HG03520 (cell line): ENCODE measurements at regions not wholly inside any gene's neighbourhood (a gene's known extent, or its start where the extent isn't known, plus 50 kb on each side); places are given as distances from the start of the nearest gene placed in this dataset.

Source experiments
- ATAC-seq: cut with Tn5 transposase; IDR thresholded peaks from one replicate; pipeline ENCODE4 v1.9.1; 2021; ENCODE audit warnings: mild to moderate bottlenecking, moderate library complexity; ENCODE audit not compliant: unreplicated experiment

GRCh38 chr16:49216593-49216992, 65.0 kb downstream of the CBLN1 start:
- ATAC-seq, result no peak

GRCh38 chr16:49213594-49213993, 68.0 kb downstream of the CBLN1 start:
- ATAC-seq, result no peak

GRCh38 chr16:49204191-49204590, 77.4 kb downstream of the CBLN1 start:
- ATAC-seq, result no peak

GRCh38 chr16:49203361-49203760, 78.3 kb downstream of the CBLN1 start:
- no peak for ATAC-seq

- no peak for ATAC-seq
Observed at GRCh38 chr16:49201118-49201517, 80.5 kb downstream of the CBLN1 start.

- no peak for ATAC-seq
Observed at GRCh38 chr16:49200223-49200820, 81.3 kb downstream of the CBLN1 start.

GRCh38 chr16:49195237-49195548, 86.4 kb downstream of the CBLN1 start:
- no peak for ATAC-seq

GRCh38 chr16:49194537-49195236, 87.0 kb downstream of the CBLN1 start:
- ATAC-seq, result no peak

- ATAC-seq, result no peak
Observed at GRCh38 chr16:49193596-49193995, 88.0 kb downstream of the CBLN1 start.

- ATAC-seq, result no peak
Observed at GRCh38 chr16:49189286-49189685, 92.4 kb downstream of the CBLN1 start.

- ATAC-seq, result peak; percentile 44
Observed at GRCh38 chr16:49183911-49184310, 97.7 kb downstream of the CBLN1 start.

GRCh38 chr16:49181791-49182518, 99.7 kb downstream of the CBLN1 start:
- no peak for ATAC-seq

GRCh38 chr16:49179714-49180330, 101.8 kb downstream of the CBLN1 start:
- no peak for ATAC-seq

- no peak for ATAC-seq
Observed at GRCh38 chr16:49168126-49168525, 113.5 kb downstream of the CBLN1 start.

GRCh38 chr16:49165025-49165424, 116.6 kb downstream of the CBLN1 start:
- ATAC-seq, result no peak

- ATAC-seq, result no peak
Observed at GRCh38 chr16:49161191-49161590, 120.4 kb downstream of the CBLN1 start.

- no peak for ATAC-seq
Observed at GRCh38 chr16:49158029-49158642, 123.5 kb downstream of the CBLN1 start.

- ATAC-seq, result no peak
Observed at GRCh38 chr16:49150341-49150740, 131.3 kb downstream of the CBLN1 start.

GRCh38 chr16:49148410-49148809, 133.2 kb downstream of the CBLN1 start:
- no peak for ATAC-seq

GRCh38 chr16:49140618-49141017, 141.0 kb downstream of the CBLN1 start:
- no peak for ATAC-seq

- ATAC-seq, result no peak
Observed at GRCh38 chr16:49130397-49130796, 151.2 kb downstream of the CBLN1 start.
